Panc1 (cell line): ENCODE measurements at regions not wholly inside any gene's neighbourhood (a gene's known extent, or its start where the extent isn't known, plus 50 kb on each side); places are given as distances from the start of the nearest gene placed in this dataset.

Source experiments
- ATAC-seq: fragments of 200-7000 bp; cut with Tn5 transposase; 2 replicates; pipeline ENCODE4 v1.9.1; 2020; ENCODE audit warnings: mild to moderate bottlenecking, moderate library complexity
- BruUV-seq: library from RNA; stranded (reverse); fragments of 400-500 nt; replicated peaks from 2 replicates; lab custom pipeline; 2021; lab: Mats Ljungman, UMichigan
- CTCF ChIA-PET: fragments of 300-600 bp; sonication (Branson Sonifier 250); formaldehyde crosslinking; loops from one replicate; lab custom pipeline; 2022; ENCODE audit warnings: antibody characterized with exemption; lab: Charles Lee
- POLR2A ChIA-PET: fragments of 300-600 bp; sonication (Branson Sonifier 250); formaldehyde crosslinking; loops from one replicate; lab custom pipeline; 2022; ENCODE audit warnings: antibody characterized with exemption; lab: Charles Lee
- DNase-seq: peaks from one replicate; pipeline ENCODE4 v3.0.0-alpha.2; 2010; ENCODE audit warnings: low read depth, low spot score
- H3K27ac ChIP-seq: 2 replicates; pipeline ENCODE4 v1.5.1; 2011; ENCODE audit warnings: mild to moderate bottlenecking, low read length, inconsistent platforms
- H3K27me3 ChIP-seq: fragments of 200-500 bp; sonication (Bioruptor generic); 2 replicates; pipeline ENCODE4 v1.6.0; 2014; ENCODE audit warnings: low read length, inconsistent platforms; ENCODE audit not compliant: control insufficient read depth, insufficient read depth
- H3K36me3 ChIP-seq: fragments of 200-500 bp; sonication (Bioruptor generic); 2 replicates; pipeline ENCODE4 v1.5.1; 2014; ENCODE audit warnings: inconsistent platforms, mild to moderate bottlenecking, low read length, moderate library complexity; ENCODE audit not compliant: control insufficient read depth, insufficient read depth
- H3K4me1 ChIP-seq: 2 replicates; pipeline ENCODE4 v1.5.1; 2011; ENCODE audit warnings: inconsistent platforms, mild to moderate bottlenecking, low read length, moderate library complexity; ENCODE audit not compliant: control insufficient read depth, insufficient read depth
- H3K4me3 ChIP-seq, 2 experiments: 2 replicates each; pipeline ENCODE4 v1.5.1; 2011 to 2012; ENCODE audit warnings: low read depth in 2 of 2, low read length in 2 of 2, mild to moderate bottlenecking in 2 of 2, inconsistent platforms in 1 of 2, moderate library complexity in 1 of 2
- H3K9me3 ChIP-seq: fragments of 200-500 bp; sonication (Bioruptor generic); 2 replicates; pipeline ENCODE4 v1.5.1; 2014; ENCODE audit warnings: low read depth, mild to moderate bottlenecking, inconsistent platforms, low read length, moderate library complexity; ENCODE audit not compliant: control insufficient read depth, insufficient read depth
- CTCF ChIP-seq: fragments of 450-650 bp; IDR thresholded peaks from 2 replicates; pipeline ENCODE4 v1.5.1; 2017; ENCODE audit warnings: mild to moderate bottlenecking
- POLR2AphosphoS5 ChIP-seq: IDR thresholded peaks from 2 replicates; pipeline ENCODE4 v1.6.1; 2012; ENCODE audit warnings: mild to moderate bottlenecking, low read depth, low read length, moderate library complexity
- REST ChIP-seq, 2 experiments: IDR thresholded peaks; 2 replicates each; pipeline ENCODE4 v1.6.1; 2011 to 2012; ENCODE audit warnings: low read depth in 2 of 2, control low read depth in 1 of 2, low read length in 1 of 2, mild to moderate bottlenecking in 1 of 2, moderate library complexity in 1 of 2; ENCODE audit not compliant: insufficient read depth in 1 of 2
- SIN3A ChIP-seq: IDR thresholded peaks from 2 replicates; pipeline ENCODE4 v1.6.1; 2012; ENCODE audit warnings: low read depth, mild to moderate bottlenecking, low read length, moderate library complexity, borderline replicate concordance; ENCODE audit not compliant: insufficient read depth
- TCF7L2 ChIP-seq: IDR thresholded peaks from 2 replicates; pipeline ENCODE4 v1.6.1; 2011; ENCODE audit warnings: mild to moderate bottlenecking, low read depth, low read length, inconsistent platforms
- in situ Hi-C: cut with HindIII; loops from 2 replicates; pipeline ENCODE4 v1.10.0; 2016; ENCODE audit warnings: low sequenced_read_pairs, low pct_unique_long_range_greater_than_20kb
- intact Hi-C: fragments of 100-400 bp; cut with micrococcal nuclease; formaldehyde crosslinking; loops from one replicate; pipeline ENCODE4 v1.10.0; 2022; ENCODE audit not compliant: unreplicated experiment

GRCh38 chr16:5977329-5977728 lies 879.7 kb upstream of the EEF2KMT start:
- in situ Hi-C loops: no loop called here
- DNase-seq (no peak), ATAC-seq (no peak)
- ChIA-PET POLR2A (no interaction called here), CTCF (no interaction called here)
- intact Hi-C loops: no loop called here
- no peak overlapping the region for H3K27ac ChIP-seq
- no peaks in the 10 kb centered on the region for H3K9me3 ChIP-seq
- H3K27me3 ChIP-seq: no peaks in the 10 kb centered on the region
- no peak overlapping the region for H3K4me3 ChIP-seq
- no peaks in the 10 kb centered on the region for H3K36me3 ChIP-seq
- BruUV-seq: no TSS peak
- TF ChIP-seq TCF7L2 (no peak), SIN3A (no peak), CTCF (no peak), POLR2AphosphoS5 (no peak)
- H3K4me1 ChIP-seq: no peaks in the 10 kb centered on the region

GRCh38 chr16:5972747-5973146 lies 875.2 kb upstream of the EEF2KMT start:
- H3K36me3 ChIP-seq: no peaks in the 10 kb centered on the region
- no TSS peak for BruUV-seq
- in situ Hi-C loops: no loop called here
- intact Hi-C loops: no loop called here
- DNase-seq: no peak
- TF ChIP-seq CTCF (no peak), SIN3A (no peak), TCF7L2 (no peak)
- H3K27ac ChIP-seq: no peak overlapping the region
- no peaks in the 10 kb centered on the region for H3K27me3 ChIP-seq
- ATAC-seq: no peak
- ChIA-PET POLR2A (no interaction called here), CTCF (no interaction called here)
- H3K4me3 ChIP-seq: no peak overlapping the region
- no peaks in the 10 kb centered on the region for H3K9me3 ChIP-seq
- no peaks in the 10 kb centered on the region for H3K4me1 ChIP-seq

GRCh38 chr16:5971924-5972323 lies 874.3 kb upstream of the EEF2KMT start:
- no peak overlapping the region for H3K4me3 ChIP-seq
- intact Hi-C loops (no loop called here), in situ Hi-C loops (no loop called here)
- TF ChIP-seq SIN3A (no peak), TCF7L2 (no peak)
- no peak overlapping the region for H3K27ac ChIP-seq
- ChIA-PET CTCF (no interaction called here), POLR2A (no interaction called here)
- no peaks in the 10 kb centered on the region for H3K27me3 ChIP-seq
- H3K9me3 ChIP-seq: no peaks in the 10 kb centered on the region
- BruUV-seq: no TSS peak
- H3K4me1 ChIP-seq: no peaks in the 10 kb centered on the region
- ATAC-seq (no peak), DNase-seq (no peak)
- H3K36me3 ChIP-seq: no peaks in the 10 kb centered on the region

GRCh38 chr16:5971106-5971505 lies 873.5 kb upstream of the EEF2KMT start:
- ChIA-PET CTCF (no interaction called here), POLR2A (no interaction called here)
- no peak overlapping the region for H3K4me3 ChIP-seq
- no TSS peak for BruUV-seq
- TF ChIP-seq TCF7L2 (no peak), REST (IDR thresholded peaks at IDR 0.05; ENCODE audit: insufficient read depth in 1 of 2, low read depth in 2 of 2, low read length in 1 of 2) (no peak), CTCF (no peak), SIN3A (no peak), POLR2AphosphoS5 (no peak)
- H3K27ac ChIP-seq: no peak overlapping the region
- no peaks in the 10 kb centered on the region for H3K27me3 ChIP-seq
- no peaks in the 10 kb centered on the region for H3K36me3 ChIP-seq
- in situ Hi-C loops (no loop called here), intact Hi-C loops (no loop called here)
- ATAC-seq (no peak), DNase-seq (no peak)
- H3K4me1 ChIP-seq: no peaks in the 10 kb centered on the region
- H3K9me3 ChIP-seq: no peaks in the 10 kb centered on the region
